ENCODE measurements at regions not wholly inside any gene's neighbourhood (a gene's known extent, or its start where the extent isn't known, plus 50 kb on each side); places are given as distances from the start of the nearest gene placed in this dataset.

DNA sequence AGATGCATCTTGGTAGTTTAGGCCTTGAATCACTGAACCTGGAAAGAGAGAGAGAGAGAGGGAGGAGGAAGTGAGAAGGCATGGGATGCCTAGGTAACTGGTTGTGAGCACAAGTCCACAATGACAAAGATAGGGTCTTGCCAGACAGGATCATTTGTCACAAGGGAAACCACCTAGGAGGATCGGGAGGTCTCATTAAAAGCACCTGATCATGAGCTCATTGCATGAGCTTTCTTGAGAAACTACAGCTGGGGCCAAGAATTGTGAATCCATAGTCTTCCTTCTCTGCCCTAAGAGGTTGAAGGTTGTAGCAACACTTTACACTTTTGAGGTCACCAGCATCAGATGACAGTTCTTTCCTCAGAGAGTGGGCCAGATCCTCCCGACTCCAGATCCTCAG is 195.7 kb downstream of the CD83 start:
- no peaks in the 10 kb centered on the region for H3K9me3 ChIP-seq (ENCODE audit: low read depth, low read length)
- no peaks in the 10 kb centered on the region for H3K27me3 ChIP-seq (ENCODE audit: insufficient read depth, low read length)
- no peak overlapping the region for H3K4me2 ChIP-seq (ENCODE audit: insufficient read depth, low read length)
- H2AFZ ChIP-seq (ENCODE audit: low read length), result no peak overlapping the region
- no peak overlapping the region for H3K4me3 ChIP-seq (ENCODE audit: insufficient read depth, low read length)
- no peak overlapping the region for H3K27ac ChIP-seq (ENCODE audit: low read depth, low read length)
- no peaks in the 10 kb centered on the region for H3K36me3 ChIP-seq (ENCODE audit: insufficient read depth, low read length)
- H3K4me1 ChIP-seq (ENCODE audit: insufficient read depth, low read length), result no peaks in the 10 kb centered on the region
- no peaks in the 10 kb centered on the region for H4K20me1 ChIP-seq (ENCODE audit: insufficient read depth, low read length)
- no peaks in the 10 kb centered on the region for H3K79me2 ChIP-seq (ENCODE audit: insufficient read depth, low read length)
- TF ChIP-seq, protein P1, sequence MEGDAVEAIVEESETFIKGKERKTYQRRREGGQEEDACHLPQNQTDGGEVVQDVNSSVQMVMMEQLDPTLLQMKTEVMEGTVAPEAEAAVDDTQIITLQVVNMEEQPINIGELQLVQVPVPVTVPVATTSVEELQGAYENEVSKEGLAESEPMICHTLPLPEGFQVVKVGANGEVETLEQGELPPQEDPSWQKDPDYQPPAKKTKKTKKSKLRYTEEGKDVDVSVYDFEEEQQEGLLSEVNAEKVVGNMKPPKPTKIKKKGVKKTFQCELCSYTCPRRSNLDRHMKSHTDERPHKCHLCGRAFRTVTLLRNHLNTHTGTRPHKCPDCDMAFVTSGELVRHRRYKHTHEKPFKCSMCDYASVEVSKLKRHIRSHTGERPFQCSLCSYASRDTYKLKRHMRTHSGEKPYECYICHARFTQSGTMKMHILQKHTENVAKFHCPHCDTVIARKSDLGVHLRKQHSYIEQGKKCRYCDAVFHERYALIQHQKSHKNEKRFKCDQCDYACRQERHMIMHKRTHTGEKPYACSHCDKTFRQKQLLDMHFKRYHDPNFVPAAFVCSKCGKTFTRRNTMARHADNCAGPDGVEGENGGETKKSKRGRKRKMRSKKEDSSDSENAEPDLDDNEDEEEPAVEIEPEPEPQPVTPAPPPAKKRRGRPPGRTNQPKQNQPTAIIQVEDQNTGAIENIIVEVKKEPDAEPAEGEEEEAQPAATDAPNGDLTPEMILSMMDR (IDR thresholded peaks at IDR 0.05; ENCODE audit: extremely low read depth, low read depth, low read length), result no peak
- DNase-seq (ENCODE audit: insufficient read length, low spot score, missing footprints), result no peak

DNA sequence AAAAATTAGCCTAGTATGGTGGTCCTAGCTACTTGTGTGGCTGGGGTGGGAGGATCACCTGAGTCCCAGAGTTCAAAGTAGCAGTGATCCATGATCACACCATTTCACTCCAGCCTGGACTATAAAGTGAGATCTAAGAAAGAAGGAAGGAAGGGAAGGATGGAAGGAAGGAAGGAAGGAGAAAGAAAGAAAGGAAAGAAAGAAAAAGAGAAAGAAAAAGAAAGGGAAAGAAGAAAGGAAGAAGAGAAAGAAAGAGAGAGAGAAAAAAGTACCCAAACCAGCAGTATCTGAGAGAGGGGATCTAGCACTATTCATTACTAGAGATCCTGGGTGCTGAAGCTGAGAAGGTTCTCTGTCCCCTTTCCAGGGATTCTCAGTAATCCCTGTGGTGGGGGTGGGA is 197.8 kb downstream of the CD83 start:
- no peak for DNase-seq (ENCODE audit: insufficient read length, low spot score, missing footprints)
- H3K9me3 ChIP-seq (ENCODE audit: low read depth, low read length), result no peaks in the 10 kb centered on the region
- no peak overlapping the region for H3K4me3 ChIP-seq (ENCODE audit: insufficient read depth, low read length)
- H3K27ac ChIP-seq (ENCODE audit: low read depth, low read length), result no peak overlapping the region
- no peaks in the 10 kb centered on the region for H4K20me1 ChIP-seq (ENCODE audit: insufficient read depth, low read length)
- no peaks in the 10 kb centered on the region for H3K79me2 ChIP-seq (ENCODE audit: insufficient read depth, low read length)
- no peaks in the 10 kb centered on the region for H3K36me3 ChIP-seq (ENCODE audit: insufficient read depth, low read length)
- TF ChIP-seq, protein P1 (IDR thresholded peaks at IDR 0.05; ENCODE audit: extremely low read depth, low read depth, low read length), result no peak
- H3K4me2 ChIP-seq (ENCODE audit: insufficient read depth, low read length), result no peak overlapping the region
- H3K4me1 ChIP-seq (ENCODE audit: insufficient read depth, low read length), result no peaks in the 10 kb centered on the region
- no peak overlapping the region for H2AFZ ChIP-seq (ENCODE audit: low read length)
- peaks cover 3% of the 10 kb centered on the region for H3K27me3 ChIP-seq (ENCODE audit: insufficient read depth, low read length)

DNA sequence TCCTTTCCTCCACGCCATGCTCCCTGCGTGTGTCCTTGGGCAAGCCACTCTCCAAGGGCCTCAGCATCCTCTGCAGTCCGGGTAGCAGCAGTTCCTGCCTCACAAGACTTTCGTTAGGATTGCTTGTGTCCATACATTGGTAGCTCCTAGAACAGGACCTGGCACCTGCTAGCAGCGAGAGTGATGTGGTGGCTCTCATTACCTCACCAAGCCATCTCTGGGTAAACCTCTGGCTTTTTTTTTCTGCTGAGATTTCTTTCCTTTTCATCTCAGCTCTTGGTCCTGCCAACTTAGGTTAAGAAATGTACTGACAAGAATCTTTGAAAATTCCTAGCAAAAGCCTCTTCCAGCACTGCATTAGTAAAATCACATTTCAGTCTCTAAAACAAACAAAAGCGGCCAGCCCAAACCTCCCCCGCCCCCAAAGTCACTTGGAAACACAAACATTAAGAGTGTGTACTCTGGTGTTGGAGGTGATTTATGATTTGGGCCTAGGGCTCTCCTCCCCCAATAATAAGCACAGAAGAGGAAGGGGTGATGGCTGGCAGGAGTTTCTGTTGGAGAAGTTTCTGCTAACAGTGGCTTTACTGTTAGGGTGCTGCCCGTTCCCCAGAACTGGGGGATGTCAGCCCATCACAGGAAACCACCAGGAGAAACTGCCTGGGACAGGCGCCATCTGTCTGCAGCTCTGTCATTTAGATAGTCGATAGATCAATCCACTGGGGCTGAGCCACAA is 199.2 kb downstream of the CD83 start:
- Histone ChIP-seq H3K4me1 (ENCODE audit: insufficient read depth, low read length) (no peaks in the 10 kb centered on the region), H4K20me1 (ENCODE audit: insufficient read depth, low read length) (no peaks in the 10 kb centered on the region), H3K27me3 (ENCODE audit: insufficient read depth, low read length) (peaks cover 3% of the 10 kb centered on the region), H3K4me2 (ENCODE audit: insufficient read depth, low read length) (no peak overlapping the region), H3K4me3 (ENCODE audit: insufficient read depth, low read length) (no peak overlapping the region), H3K9me3 (ENCODE audit: low read depth, low read length) (no peaks in the 10 kb centered on the region), H3K79me2 (ENCODE audit: insufficient read depth, low read length) (no peaks in the 10 kb centered on the region), H2AFZ (ENCODE audit: low read length) (no peak overlapping the region), H3K27ac (ENCODE audit: low read depth, low read length) (no peak overlapping the region), H3K36me3 (ENCODE audit: insufficient read depth, low read length) (no peaks in the 10 kb centered on the region)
- peak; percentile 34 for DNase-seq (ENCODE audit: insufficient read length, low spot score, missing footprints)
- TF ChIP-seq, protein P1 (IDR thresholded peaks at IDR 0.05; ENCODE audit: extremely low read depth, low read depth, low read length), result no peak

DNA sequence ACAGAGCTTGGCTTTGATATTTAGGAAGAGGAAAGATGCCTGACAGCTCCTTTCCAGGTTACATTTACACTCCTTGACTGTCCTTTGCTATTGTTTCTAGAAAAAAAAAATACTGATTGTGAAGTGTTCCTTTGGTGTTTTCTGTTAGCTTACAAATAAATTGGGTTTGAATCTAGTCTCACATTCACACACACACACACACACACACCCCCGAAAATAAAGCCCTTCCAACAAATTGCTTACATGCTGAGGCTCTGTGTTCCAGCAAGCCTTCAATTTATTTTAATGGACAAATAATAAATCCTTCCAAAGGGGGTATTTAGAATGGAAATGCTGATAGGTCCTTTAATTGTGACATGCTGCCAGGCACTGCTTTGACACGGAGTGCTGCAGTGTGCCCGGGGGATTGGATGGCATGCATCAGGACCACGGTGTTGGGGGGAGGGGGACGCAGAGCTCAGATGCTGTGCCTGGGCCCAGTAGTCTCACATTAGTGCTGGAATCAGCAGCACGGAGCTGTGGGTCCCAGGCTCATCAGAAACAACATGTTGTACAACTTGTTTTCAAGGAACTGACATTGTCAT is 199.9 kb downstream of the CD83 start:
- Histone ChIP-seq H3K27me3 (ENCODE audit: insufficient read depth, low read length) (peaks cover 3% of the 10 kb centered on the region), H3K27ac (ENCODE audit: low read depth, low read length) (no peak overlapping the region), H3K4me3 (ENCODE audit: insufficient read depth, low read length) (no peak overlapping the region), H4K20me1 (ENCODE audit: insufficient read depth, low read length) (no peaks in the 10 kb centered on the region), H3K9me3 (ENCODE audit: low read depth, low read length) (no peaks in the 10 kb centered on the region), H3K79me2 (ENCODE audit: insufficient read depth, low read length) (no peaks in the 10 kb centered on the region), H3K36me3 (ENCODE audit: insufficient read depth, low read length) (no peaks in the 10 kb centered on the region), H2AFZ (ENCODE audit: low read length) (no peak overlapping the region), H3K4me1 (ENCODE audit: insufficient read depth, low read length) (no peaks in the 10 kb centered on the region), H3K4me2 (ENCODE audit: insufficient read depth, low read length) (no peak overlapping the region)
- TF ChIP-seq, protein P1 (IDR thresholded peaks at IDR 0.05; ENCODE audit: extremely low read depth, low read depth, low read length), result no peak
- DNase-seq (ENCODE audit: insufficient read length, low spot score, missing footprints), result no peak
